ENCODE measurements at regions not wholly inside any gene's neighbourhood (a gene's known extent, or its start where the extent isn't known, plus 50 kb on each side); places are given as distances from the start of the nearest gene placed in this dataset.

DNA sequence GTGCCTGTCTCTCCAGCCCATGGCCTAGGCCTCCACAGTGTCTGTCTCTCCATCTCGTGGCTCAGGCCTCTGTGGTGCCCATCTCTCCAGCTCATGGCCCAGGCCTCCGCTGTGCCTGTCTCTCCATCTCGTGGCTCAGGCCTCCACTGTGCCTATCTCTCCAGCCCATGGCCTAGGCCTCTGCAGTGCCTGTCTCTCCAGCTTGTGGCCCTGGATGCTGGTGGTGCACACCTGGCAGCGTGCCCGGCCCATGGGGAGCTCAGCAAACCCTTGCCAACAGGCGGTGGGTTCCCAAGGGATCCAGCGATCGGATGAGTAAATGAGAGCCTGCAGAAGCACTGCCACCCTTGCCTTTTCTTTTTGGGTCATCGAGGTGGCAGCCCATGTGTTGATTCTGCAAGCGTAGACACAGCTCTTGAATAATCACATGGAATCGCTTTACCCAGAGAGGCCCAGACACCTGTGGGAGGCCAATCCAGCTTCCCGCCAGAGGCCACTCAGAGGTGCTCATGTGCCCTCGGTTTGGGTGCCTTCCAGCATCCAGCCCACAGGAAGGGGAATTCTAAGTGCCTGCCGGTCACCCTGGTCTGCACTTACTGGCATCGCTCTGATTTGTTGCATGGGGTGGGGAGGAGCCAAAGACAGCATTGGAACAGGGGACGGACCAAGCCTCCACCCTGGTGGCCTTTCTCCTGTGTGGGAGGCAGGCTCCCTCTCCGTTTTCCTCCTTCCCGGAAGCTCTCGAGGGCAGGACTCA is 101.8 kb upstream of the HDAC4 start:
- no peak for DNase-seq

DNA sequence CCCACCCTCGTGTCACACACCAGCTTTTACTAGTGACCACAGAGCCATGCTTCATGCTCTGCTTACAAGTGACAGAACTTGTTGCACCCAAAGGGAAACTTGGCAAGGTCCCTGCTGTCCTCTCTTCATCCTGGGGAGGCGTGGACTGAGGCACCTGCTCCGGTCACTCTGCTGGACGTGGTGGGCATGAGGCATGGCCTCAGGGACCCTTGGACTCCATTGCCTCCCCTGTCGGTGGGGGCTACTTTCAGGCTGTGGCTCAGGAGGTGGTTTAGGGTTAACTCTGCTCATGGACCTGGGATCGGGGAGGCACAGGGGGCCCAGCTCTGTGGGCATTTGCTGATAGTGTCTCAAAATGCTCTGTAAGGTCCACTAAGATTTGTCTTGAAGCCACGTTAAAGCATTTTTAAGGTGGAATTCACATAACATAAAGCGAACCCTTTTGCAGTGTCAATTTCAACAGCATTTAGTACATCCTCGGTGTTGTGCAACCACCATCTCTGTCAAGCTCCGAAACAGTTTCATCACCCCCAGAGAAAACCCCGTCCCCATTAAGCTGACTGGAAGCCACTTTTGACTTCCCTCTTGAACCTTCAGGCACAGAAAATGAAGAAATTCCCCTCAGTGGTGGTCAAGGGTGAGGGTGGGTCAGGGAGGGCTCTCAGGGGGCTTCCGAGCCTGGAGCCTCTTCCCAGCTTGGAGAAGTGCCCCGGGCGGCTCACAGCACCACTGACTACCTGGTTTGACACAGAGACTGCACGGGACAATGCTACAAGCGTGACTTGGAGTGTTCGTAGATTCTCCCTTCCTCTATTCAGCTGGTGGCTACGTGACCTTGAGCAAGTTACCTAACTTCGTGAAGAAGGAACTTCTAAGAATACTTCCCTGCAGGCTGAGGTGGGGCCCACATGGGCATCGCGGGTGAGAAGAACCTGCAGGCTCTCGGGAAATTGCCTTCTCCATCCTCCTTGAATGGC is 100.0 kb upstream of the HDAC4 start:
- no peak for DNase-seq

DNA sequence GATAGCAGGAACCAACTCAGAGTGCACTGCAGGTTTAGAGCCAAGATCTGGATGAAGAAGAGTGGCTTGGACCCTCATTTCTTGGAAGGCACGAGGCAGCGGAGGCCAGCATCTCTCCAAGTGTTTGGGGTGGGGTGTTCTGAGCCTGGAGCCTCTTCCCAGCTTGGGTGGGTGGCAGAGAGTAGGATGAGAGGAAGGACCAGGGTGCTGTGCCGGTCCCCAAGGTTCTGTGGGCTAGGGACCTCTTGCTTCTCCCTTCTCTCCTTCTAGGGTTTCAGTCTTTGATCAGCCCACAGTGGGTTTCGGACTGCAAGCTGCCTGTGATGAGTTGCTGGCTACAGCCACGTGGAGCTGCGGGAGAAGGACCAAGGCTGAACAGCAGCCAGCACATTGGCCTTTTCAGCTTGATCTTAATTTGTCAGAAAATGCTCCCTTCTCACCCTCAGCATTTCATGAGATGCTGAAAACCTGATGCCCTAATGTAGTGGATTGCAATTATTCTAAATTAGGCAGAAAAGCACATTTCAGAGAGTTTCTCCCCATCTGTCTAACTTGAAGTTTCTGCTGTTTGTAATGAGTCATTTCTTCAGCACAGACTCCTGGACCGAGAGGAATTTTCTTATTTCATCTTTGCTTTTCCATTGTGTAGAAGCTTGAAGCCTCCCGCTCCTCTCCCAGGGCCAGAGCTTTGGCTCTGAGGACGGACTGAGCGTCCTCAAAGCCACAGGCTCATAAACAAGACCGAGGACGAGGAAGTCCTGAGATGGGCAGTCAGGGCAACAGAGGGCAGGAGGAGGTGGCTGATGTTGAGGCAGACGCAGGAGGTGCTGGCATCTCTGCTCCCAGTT is 99.1 kb upstream of the HDAC4 start:
- DNase-seq, result no peak

GRCh38 chr2:239498981-239499634 is 98.3 kb upstream of the HDAC4 start:
- DNase-seq, result peak; percentile 3

GRCh38 chr2:239498576-239498975 is 97.8 kb upstream of the HDAC4 start:
- DNase-seq, result no peak

DNA sequence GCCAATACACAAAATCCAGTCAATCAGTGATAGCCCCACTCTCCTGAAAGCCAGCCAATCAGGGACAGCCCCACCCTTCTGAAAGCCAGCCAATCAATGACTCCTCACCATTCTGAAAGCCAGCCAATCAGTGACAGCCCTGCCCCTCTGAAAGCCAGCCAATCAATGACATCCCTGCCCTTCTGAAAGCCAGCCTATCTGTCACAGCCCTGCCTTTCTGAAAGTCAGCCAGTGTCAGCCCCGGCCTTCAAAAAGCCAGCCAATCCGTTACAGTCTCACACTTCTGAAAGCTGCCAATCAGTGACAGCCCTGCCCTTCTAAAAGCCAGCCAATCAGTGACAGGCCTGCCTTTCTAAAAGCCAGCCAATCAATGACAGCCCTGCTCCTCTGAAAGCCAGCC is 95.9 kb upstream of the HDAC4 start:
- peak; percentile 1 for DNase-seq

- DNase-seq, result no peak
These were observed 95.0 kb upstream of the HDAC4 start for GRCh38 chr2:239495791-239496233.

GRCh38 chr2:239495175-239495574 is 94.4 kb upstream of the HDAC4 start:
- DNase-seq, result no peak

DNA sequence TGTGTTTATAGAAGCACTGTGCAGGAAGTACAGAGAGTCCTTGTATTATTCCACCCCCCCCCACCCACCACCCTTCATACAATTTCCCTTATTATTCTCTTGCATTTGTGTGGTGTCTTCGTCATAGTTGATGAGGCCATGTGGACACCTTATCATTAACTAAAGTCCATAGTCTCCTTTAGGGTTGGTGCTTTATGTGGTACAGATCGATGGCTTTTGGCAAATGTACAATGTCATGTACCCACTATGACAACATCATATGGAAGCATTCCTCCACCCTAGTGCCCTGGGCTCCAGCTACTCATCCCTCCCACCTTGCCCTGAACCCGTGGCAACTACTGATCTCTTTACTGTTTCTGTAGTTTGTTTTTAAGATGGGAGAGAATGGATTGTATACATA is 93.8 kb upstream of the HDAC4 start:
- DNase-seq, result no peak

DNA sequence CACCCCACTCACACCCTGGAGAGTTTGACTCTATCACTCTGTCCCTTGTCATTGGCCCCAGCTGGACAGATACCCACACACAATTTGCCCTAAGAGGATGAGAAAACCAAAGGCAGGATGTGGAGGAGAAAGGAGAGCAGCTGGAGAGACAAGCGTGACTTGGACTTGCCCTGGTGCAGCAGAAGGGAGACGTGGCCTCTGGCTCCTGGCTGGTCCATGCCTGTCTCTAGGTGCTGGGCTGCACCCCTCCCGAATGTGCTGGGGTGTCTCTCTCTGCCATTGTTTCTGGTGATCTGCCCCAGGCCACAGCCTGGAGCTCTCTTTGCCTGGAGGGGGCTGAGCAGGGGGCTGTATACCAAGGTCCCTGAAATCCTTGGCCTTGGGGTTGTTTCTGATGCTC is 88.7 kb upstream of the HDAC4 start:
- no peak for DNase-seq

GRCh38 chr2:239488125-239488524 is 87.3 kb upstream of the HDAC4 start:
- DNase-seq, result no peak

DNA sequence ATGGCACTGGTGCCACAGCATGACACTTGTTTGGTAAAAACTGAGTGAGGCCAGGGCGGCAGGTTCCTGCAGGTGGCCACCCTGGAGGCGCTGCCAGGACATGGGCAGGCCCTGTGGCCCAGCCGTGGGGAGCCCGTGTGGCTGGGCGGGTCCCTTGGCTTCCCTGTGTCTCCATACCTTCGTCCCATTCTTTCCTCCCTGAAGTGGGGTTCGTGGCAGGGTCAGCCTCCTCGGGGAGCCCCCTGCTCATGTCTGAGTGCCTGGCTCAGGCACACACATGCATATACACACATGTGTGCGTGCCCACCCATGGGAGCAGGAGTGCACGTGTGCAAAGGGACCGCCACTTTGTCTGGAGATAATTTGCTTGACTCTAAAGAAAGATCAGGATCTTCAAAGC is 86.5 kb upstream of the HDAC4 start:
- DNase-seq, result no peak

DNA sequence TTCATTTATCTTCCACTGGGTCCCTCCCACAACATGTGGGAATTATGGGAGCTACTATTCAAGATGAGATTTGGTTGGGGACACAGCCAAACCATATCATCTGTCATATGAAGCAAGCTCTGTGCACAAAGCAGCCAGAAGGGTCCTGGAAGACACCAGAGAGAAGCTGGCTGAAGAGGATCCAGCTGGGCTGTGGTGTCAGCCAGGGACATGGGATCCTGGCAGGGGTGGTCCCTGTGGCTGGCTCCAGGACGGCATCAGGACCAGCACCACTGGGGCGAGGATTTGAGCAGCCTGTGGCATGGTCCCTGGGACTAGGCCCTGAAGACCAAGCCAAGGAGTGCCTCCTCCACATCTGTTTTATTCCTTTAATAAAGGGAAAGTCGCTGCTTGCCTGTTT is 84.8 kb upstream of the HDAC4 start:
- no peak for DNase-seq

GRCh38 chr2:239484571-239485355 is 83.9 kb upstream of the HDAC4 start:
- DNase-seq, result no peak

GRCh38 chr2:239482778-239483712 is 82.2 kb upstream of the HDAC4 start:
- no peak for DNase-seq

DNA sequence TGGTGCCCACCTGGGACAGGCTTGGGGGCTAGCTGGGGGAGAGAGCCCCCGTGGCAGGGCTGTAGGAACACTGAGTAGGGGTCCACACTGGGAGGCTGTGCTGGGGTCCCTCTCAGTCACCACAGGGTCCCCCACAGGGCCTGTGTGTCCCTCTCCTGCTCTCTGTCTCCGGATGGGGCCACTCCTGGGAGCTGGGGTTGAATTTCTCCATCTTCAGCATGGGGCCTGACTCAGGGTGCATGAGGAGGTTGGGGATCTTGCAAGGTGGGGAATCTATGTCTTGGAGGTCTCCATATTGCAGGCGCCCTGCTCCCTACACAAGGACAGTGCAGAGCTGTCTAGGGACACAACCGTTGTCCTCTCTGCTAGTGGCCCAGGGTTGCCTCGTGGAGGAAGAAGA is 78.7 kb upstream of the HDAC4 start:
- no peak for DNase-seq

GRCh38 chr2:239477591-239477990 is 76.8 kb upstream of the HDAC4 start:
- DNase-seq, result no peak

- no peak for DNase-seq
These were observed 76.2 kb upstream of the HDAC4 start for GRCh38 chr2:239476757-239477585.

Data from fibroblast of skin of back (primary cell).